ENCODE measurements at regions not wholly inside any gene's neighbourhood (a gene's known extent, or its start where the extent isn't known, plus 50 kb on each side); places are given as distances from the start of the nearest gene placed in this dataset.

- TF ChIP-seq ZNF462 (CRISPR knock-in tag; IDR thresholded peaks at IDR 0.05) (no peak), ZNF331 (CRISPR knock-in tag; IDR thresholded peaks at IDR 0.05; ENCODE audit: low read depth) (no peak), JUNB (IDR thresholded peaks at IDR 0.05; ENCODE audit: unreplicated experiment) (no peak), EZH2 (IDR thresholded peaks at IDR 0.05; ENCODE audit: low read depth, unreplicated experiment) (no peak), STAT1 (IDR thresholded peaks at IDR 0.05; ENCODE audit: unreplicated experiment) (no peak), POLR2AphosphoS5 (IDR thresholded peaks at IDR 0.05; ENCODE audit: low read depth) (no peak), EZH2phosphoT487 (IDR thresholded peaks at IDR 0.05; ENCODE audit: unreplicated experiment) (no peak), NANOG (IDR thresholded peaks at IDR 0.05; ENCODE audit: borderline replicate concordance) (no peak)
Measured at GRCh38 chr3:72580246-72580756, 267.9 kb downstream of the SHQ1 start (continued).

- Mint-ChIP-seq H3K27ac (no peak overlapping the region), H3K27me3 (ENCODE audit: insufficient read depth, low read depth, poor library complexity) (peaks cover 2% of the 10 kb centered on the region), H3K36me3 (ENCODE audit: low read depth) (no peaks in the 10 kb centered on the region), H3K4me1 (peaks cover 24% of the 10 kb centered on the region), H3K4me3 (no peak overlapping the region), H3K9me3 (no peaks in the 10 kb centered on the region)
- Histone ChIP-seq H2AFZ (no peak overlapping the region), H3K36me3 (ENCODE audit: insufficient read depth) (no peaks in the 10 kb centered on the region), H4K20me1 (replicated peaks; ENCODE audit: insufficient read depth) (no peaks in the 10 kb centered on the region), H3K4me2 (no peak overlapping the region), H3K27ac (ENCODE audit: low read depth) (no peak overlapping the region), H3K9me2 (ENCODE audit: insufficient read depth) (peaks cover 3% of the 10 kb centered on the region; the same call in 1 of the 2 replicates), H3K79me2 (replicated peaks; ENCODE audit: insufficient read depth) (no peaks in the 10 kb centered on the region), H3K4me1 (ENCODE audit: insufficient read depth) (peaks cover 11% of the 10 kb centered on the region), H3K27me3 (ENCODE audit: insufficient read depth) (no peaks in the 10 kb centered on the region), H3F3A (replicated peaks; ENCODE audit: low read depth) (no peaks in the 10 kb centered on the region), H3K4me3 (no peak overlapping the region)
- DNase-seq (ENCODE audit: low spot score) (no peak), ATAC-seq (no peak)
- TF ChIP-seq EZH2phosphoT487 (IDR thresholded peaks at IDR 0.05; ENCODE audit: unreplicated experiment) (no peak), ZNF331 (CRISPR knock-in tag; IDR thresholded peaks at IDR 0.05; ENCODE audit: low read depth) (no peak), CTCF (conservative IDR thresholded peaks at IDR 0.05; ENCODE audit: low read depth in 2 of 2) (no peak), POLR2AphosphoS5 (IDR thresholded peaks at IDR 0.05; ENCODE audit: low read depth) (no peak), NANOG (IDR thresholded peaks at IDR 0.05; ENCODE audit: borderline replicate concordance) (no peak), REST (IDR thresholded peaks at IDR 0.05; ENCODE audit: unreplicated experiment) (no peak), STAT1 (IDR thresholded peaks at IDR 0.05; ENCODE audit: unreplicated experiment) (no peak), ZNF114 (CRISPR knock-in tag; IDR thresholded peaks at IDR 0.05) (no peak)
Measured at GRCh38 chr3:72579581-72580245, 268.5 kb downstream of the SHQ1 start.
